Fibroblast of lung (primary cell): ENCODE measurements at regions not wholly inside any gene's neighbourhood (a gene's known extent, or its start where the extent isn't known, plus 50 kb on each side); places are given as distances from the start of the nearest gene placed in this dataset.

Source experiments
- DNase-seq, 2 donors: peaks; one replicate each; pipeline versions ENCODE4 v3.0.0 to v3.0.0-alpha.2; 2010; ENCODE audit warnings: low read depth in 2 of 2
- H2AFZ ChIP-seq: 2 replicates; pipeline ENCODE4 v1.5.1; 2012; ENCODE audit warnings: low read length, control low read depth, inconsistent platforms
- H3K27ac ChIP-seq: 2 replicates; pipeline ENCODE4 v1.5.1; 2011; ENCODE audit warnings: low read length, control low read depth; ENCODE audit not compliant: insufficient read depth
- H3K27me3 ChIP-seq: 2 replicates; pipeline ENCODE4 v1.5.1; 2011; ENCODE audit warnings: mild to moderate bottlenecking, low read length; ENCODE audit not compliant: control insufficient read depth, insufficient read depth
- H3K36me3 ChIP-seq: 2 replicates; pipeline ENCODE4 v1.5.1; 2011; ENCODE audit warnings: low read length; ENCODE audit not compliant: control insufficient read depth, insufficient read depth
- H3K4me1 ChIP-seq: 2 replicates; pipeline ENCODE4 v1.5.1; 2011; ENCODE audit warnings: low read length; ENCODE audit not compliant: control insufficient read depth, insufficient read depth; ENCODE audit errors: extremely low read depth
- H3K4me2 ChIP-seq: 2 replicates; pipeline ENCODE4 v1.5.1; 2011; ENCODE audit warnings: low read length, control low read depth; ENCODE audit not compliant: insufficient read depth; ENCODE audit errors: extremely low read depth
- H3K4me3 ChIP-seq, 4 experiments: fragments of 200-600 bp in 1 of 4; sonication (generic) in 1 of 4; replicated peaks in 1 of 4; 2 replicates each; pipeline ENCODE4 v1.5.1; 2011 to 2016; ENCODE audit warnings: low read length in 4 of 4, low read depth in 3 of 4, mild to moderate bottlenecking in 3 of 4, control low read depth in 2 of 4, inconsistent platforms in 1 of 4, mixed read lengths in 1 of 4; ENCODE audit not compliant: insufficient read depth in 1 of 4; ENCODE audit errors: control extremely low read depth in 1 of 4
- H3K79me2 ChIP-seq: 2 replicates; pipeline ENCODE4 v1.5.1; 2012; ENCODE audit warnings: mild to moderate bottlenecking, low read length, inconsistent platforms; ENCODE audit not compliant: control insufficient read depth, insufficient read depth
- H3K9ac ChIP-seq: 2 replicates; pipeline ENCODE4 v1.5.1; 2011; ENCODE audit warnings: mild to moderate bottlenecking, low read length, control low read depth; ENCODE audit not compliant: insufficient read depth
- H3K9me3 ChIP-seq: 2 replicates; pipeline ENCODE4 v1.5.1; 2012; ENCODE audit warnings: low read depth, low read length; ENCODE audit not compliant: control insufficient read depth, insufficient read depth
- H4K20me1 ChIP-seq: 2 replicates; pipeline ENCODE4 v1.5.1; 2011; ENCODE audit warnings: low read length; ENCODE audit not compliant: control insufficient read depth, insufficient read depth; ENCODE audit errors: extremely low read depth
- EZH2 ChIP-seq: IDR thresholded peaks from 2 replicates; pipeline ENCODE4 v1.5.1; 2012; ENCODE audit warnings: low read length, control low read depth, mild to moderate bottlenecking; ENCODE audit errors: missing control alignments
- TF ChIP-seq, protein P1 (sequence below), 2 donors: IDR thresholded peaks in 1 of 2; conservative IDR thresholded peaks in 1 of 2; 1 replicate in 1 of 2; 2 replicates in 1 of 2; pipeline ENCODE4 v1.5.1; 2011 to 2012; ENCODE audit warnings: low read length in 2 of 2, control low read depth in 1 of 2, inconsistent platforms in 1 of 2, low read depth in 1 of 2, mild to moderate bottlenecking in 1 of 2

DNA sequence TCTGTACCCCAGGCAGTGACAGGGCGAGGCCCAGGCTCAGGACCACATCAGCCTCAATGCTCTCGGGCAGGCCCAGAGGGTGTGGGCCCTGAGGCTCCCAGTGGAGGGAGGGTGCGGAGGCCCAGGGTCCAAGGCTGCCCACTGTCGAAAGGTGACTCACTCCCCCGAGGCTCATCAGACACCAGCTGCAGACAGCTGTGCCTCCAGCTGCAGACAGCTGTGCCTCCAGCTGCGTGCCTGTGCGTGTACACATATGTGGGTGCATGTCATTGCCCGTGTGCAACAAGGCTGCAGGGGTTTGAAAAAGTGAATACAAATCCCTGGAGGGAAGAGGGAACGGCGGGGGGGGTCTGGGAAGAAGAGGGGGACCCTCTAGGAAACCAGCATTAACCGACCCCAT is 134.3 kb downstream of the BRD1 start:
- Histone ChIP-seq H2AFZ (no peak overlapping the region), H4K20me1 (no peaks in the 10 kb centered on the region), H3K79me2 (no peaks in the 10 kb centered on the region), H3K36me3 (no peaks in the 10 kb centered on the region), H3K4me2 (no peak overlapping the region), H3K9me3 (no peaks in the 10 kb centered on the region), H3K4me1 (no peaks in the 10 kb centered on the region), H3K9ac (no peak overlapping the region), H3K27me3 (no peaks in the 10 kb centered on the region), H3K27ac (no peak overlapping the region), H3K4me3 (no peak overlapping the region)
- no peak for TF ChIP-seq EZH2
- TF ChIP-seq, protein P1, sequence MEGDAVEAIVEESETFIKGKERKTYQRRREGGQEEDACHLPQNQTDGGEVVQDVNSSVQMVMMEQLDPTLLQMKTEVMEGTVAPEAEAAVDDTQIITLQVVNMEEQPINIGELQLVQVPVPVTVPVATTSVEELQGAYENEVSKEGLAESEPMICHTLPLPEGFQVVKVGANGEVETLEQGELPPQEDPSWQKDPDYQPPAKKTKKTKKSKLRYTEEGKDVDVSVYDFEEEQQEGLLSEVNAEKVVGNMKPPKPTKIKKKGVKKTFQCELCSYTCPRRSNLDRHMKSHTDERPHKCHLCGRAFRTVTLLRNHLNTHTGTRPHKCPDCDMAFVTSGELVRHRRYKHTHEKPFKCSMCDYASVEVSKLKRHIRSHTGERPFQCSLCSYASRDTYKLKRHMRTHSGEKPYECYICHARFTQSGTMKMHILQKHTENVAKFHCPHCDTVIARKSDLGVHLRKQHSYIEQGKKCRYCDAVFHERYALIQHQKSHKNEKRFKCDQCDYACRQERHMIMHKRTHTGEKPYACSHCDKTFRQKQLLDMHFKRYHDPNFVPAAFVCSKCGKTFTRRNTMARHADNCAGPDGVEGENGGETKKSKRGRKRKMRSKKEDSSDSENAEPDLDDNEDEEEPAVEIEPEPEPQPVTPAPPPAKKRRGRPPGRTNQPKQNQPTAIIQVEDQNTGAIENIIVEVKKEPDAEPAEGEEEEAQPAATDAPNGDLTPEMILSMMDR (conservative IDR thresholded peaks at IDR 0.05 in 1 of 2, IDR thresholded peaks at IDR 0.05 in 1 of 2; ENCODE audit: low read depth in 1 of 2, low read length in 2 of 2), result no peak
- DNase-seq, result no peak

DNA sequence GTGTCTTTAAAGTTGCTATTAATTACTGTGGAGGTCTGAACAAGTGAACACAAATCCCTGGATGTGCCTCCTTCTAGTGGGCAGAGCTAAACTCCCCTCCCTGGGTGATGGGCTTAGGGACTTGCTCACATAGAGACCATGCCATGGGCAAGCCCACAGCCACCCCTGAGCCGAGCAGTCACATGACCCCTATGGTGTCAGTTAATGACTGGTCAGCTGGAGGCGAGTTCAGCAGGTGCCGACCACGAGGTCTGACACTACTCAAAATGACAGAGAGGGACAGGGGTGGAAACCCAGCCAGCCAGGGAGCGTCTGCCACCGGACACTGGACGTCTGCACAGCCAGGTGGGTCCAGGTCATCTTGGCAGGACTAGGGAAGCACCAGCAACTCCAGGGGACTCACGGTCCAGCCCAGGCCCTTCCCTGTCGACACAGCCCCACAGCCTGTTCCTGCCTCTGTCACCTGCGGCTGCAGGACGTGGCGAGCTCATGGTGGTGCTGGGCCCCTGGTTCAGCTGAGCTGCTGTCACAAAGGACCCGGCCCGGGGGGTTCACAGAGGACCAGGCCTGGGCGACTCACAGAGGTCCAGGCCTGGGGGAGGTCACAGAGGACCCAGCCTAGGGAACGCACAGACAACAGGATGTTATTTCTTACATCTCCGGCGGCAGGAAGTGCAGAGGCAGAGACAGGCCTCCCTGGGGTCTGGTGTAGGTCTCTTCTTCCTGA is 135.0 kb downstream of the BRD1 start:
- TF ChIP-seq, protein P1 (conservative IDR thresholded peaks at IDR 0.05 in 1 of 2, IDR thresholded peaks at IDR 0.05 in 1 of 2; ENCODE audit: low read depth in 1 of 2, low read length in 2 of 2), result no peak
- TF ChIP-seq EZH2, result no peak
- Histone ChIP-seq H3K4me3 (no peak overlapping the region), H3K27ac (no peak overlapping the region), H3K4me1 (no peaks in the 10 kb centered on the region), H3K79me2 (no peaks in the 10 kb centered on the region), H3K27me3 (no peaks in the 10 kb centered on the region), H2AFZ (no peak overlapping the region), H4K20me1 (no peaks in the 10 kb centered on the region), H3K9ac (no peak overlapping the region), H3K9me3 (no peaks in the 10 kb centered on the region), H3K4me2 (no peak overlapping the region), H3K36me3 (no peaks in the 10 kb centered on the region)
- no peak for DNase-seq

DNA sequence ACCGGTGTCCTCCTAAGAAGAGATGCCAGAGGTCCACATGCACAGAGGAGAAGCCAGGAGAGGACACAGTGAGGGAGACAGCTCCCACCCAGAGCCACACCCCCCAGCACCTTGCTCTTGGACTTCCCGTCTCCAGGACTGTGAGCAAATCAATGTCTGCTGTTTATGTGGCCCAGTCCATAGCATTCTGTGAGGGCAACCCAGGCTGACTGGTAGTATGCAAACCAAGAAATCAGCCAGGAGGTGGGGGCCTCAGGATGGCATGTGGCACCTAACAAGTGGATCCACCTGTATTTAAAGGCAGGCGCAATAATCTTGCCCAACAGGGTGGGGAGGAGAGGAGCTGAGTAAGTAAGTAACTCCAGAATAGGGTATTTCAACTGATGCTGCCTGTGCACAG is 136.4 kb downstream of the BRD1 start:
- no peak for TF ChIP-seq EZH2
- TF ChIP-seq, protein P1 (conservative IDR thresholded peaks at IDR 0.05 in 1 of 2, IDR thresholded peaks at IDR 0.05 in 1 of 2; ENCODE audit: low read depth in 1 of 2, low read length in 2 of 2), result no peak

More for the DNA sequence above, 136.4 kb downstream of the BRD1 start:
- Histone ChIP-seq H3K79me2 (no peaks in the 10 kb centered on the region), H3K36me3 (no peaks in the 10 kb centered on the region), H3K4me1 (no peaks in the 10 kb centered on the region), H3K4me3 (no peak overlapping the region), H3K27ac (no peak overlapping the region), H2AFZ (no peak overlapping the region), H3K9ac (no peak overlapping the region), H3K4me2 (no peak overlapping the region), H3K9me3 (no peaks in the 10 kb centered on the region), H3K27me3 (no peaks in the 10 kb centered on the region), H4K20me1 (no peaks in the 10 kb centered on the region)
- DNase-seq, result no peak
